ENCODE measurements at regions not wholly inside any gene's neighbourhood (a gene's known extent, or its start where the extent isn't known, plus 50 kb on each side); places are given as distances from the start of the nearest gene placed in this dataset.

DNA sequence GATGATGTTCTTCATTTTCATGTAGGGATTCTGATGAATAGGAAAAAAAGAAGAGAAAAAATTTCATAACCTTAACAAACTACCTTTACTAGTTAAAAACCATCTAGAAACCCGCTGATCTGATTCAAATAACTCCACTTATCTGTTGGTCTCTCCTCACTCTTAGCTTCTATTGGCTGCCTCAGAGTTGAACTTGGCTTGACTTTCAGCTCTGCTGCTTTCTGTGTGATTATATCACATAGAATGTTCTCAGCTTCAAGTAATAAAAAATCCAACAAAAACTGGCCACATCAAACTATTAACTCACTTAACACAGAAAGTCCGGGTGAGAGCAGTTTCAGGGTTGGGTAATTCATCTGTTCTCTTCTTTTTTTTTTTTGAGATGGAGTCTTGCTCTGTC is 126.8 kb upstream of the RASGRP1 start:
- no peaks in the 10 kb centered on the region for H3K27me3 Mint-ChIP-seq
- peaks cover 71% of the 10 kb centered on the region for H3K4me1 Mint-ChIP-seq
- no peak overlapping the region for H3K4me3 Mint-ChIP-seq
- H3K36me3 Mint-ChIP-seq, result no peaks in the 10 kb centered on the region
- no peak for DNase-seq
- peak overlapping the region; percentile 57 for H3K27ac Mint-ChIP-seq
- no peaks in the 10 kb centered on the region for H3K9me3 Mint-ChIP-seq

DNA sequence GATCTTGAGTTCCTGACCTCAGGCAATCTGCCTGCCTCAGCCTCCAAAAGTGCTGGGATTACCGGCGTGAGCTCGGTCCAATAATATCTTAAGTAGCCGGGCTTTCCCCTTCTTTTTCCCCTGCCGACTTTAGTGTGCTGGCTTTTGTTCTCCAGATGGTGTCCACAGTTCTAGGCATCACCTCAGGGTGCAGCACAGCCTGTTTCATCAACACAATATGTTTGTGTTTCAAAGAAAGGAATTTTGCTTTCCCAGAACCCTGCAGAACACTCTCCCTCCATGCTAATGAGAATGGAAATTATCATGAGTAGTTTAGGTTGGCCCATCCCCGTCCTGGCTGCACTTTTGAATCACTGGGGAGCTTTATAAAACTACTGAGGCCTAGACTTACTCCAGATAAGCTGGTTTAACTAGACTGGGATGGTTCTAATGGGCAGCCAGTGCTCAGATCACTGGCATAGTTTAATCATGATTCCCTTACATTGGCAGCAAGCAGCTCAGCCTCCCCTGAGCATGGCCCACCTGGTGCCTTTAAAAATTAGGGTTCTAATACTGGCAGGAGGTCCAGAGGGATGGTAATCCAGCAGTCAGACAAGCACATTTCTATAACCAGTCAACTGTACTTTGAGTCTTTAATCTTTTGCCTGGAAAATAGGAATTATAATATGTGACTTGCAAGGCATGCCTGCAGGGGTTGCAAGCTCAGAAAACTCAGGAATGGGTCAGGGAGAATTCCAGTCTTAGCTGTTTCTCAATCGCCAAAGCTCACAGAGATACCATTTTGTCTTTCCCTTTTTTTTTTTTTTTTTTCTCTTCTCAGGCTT is 127.6 kb upstream of the RASGRP1 start:
- Mint-ChIP-seq H3K9me3 (no peaks in the 10 kb centered on the region), H3K27ac (peak overlapping the region; percentile 57), H3K36me3 (no peaks in the 10 kb centered on the region), H3K4me3 (no peak overlapping the region), H3K27me3 (no peaks in the 10 kb centered on the region), H3K4me1 (peaks cover 71% of the 10 kb centered on the region)
- DNase-seq, result no peak

DNA sequence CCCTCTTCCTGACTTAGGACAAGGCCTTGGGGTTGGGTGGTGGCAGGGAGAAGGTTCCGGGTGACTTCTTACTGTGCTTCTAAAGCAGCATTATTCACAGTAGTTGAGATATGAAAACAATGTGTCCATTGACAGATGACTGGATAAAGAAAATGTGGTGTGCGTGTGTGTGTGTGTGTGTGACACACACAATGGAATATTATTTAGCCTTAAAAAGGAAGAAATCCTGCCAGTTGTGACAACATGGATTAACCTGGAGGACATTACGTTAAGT is 128.1 kb upstream of the RASGRP1 start:
- no peaks in the 10 kb centered on the region for H3K27me3 Mint-ChIP-seq
- no peak for DNase-seq
- no peaks in the 10 kb centered on the region for H3K36me3 Mint-ChIP-seq
- no peaks in the 10 kb centered on the region for H3K9me3 Mint-ChIP-seq
- H3K4me1 Mint-ChIP-seq, result peaks cover 71% of the 10 kb centered on the region
- no peak overlapping the region for H3K27ac Mint-ChIP-seq
- H3K4me3 Mint-ChIP-seq, result no peak overlapping the region

DNA sequence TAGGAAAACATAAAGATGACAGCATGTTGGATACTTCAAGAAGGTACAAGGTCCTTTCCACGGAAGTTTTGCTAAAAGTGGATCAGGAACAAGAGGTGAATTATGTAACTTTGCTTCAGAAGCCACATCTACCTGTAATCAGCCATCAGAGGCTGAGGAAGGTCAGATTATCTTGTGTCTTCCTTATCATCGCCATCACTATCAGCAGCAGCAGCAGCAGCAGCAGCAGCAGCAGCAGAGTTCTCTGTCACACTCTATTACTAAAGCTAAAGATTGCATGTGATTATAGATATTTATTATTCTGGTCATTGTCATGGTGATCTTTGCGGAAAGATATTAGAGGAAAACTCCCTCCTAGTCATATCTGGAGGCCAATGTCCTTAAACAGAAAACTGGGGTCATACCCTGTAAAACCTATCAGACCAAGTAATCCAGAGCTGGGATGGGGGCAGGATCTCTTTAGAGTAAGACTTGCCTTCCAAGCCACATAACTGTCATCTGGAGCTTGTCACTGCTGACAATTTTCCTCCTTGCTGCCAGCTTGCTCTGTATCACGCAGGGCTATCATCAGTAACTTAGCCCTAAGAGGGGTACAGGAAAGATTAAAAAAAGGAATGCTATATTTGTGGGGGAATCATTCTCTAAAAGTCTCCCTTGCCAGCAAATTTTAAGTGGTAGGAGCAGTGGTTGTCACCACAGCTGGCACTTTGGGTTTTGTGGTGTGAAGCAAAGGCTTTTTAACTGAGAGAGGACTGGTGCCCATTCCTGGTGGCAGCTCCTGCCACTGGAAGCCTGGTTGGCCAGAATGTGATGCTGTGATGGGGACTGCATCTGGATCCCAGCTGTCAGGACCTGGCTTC is 130.9 kb upstream of the RASGRP1 start:
- no peak for DNase-seq
- H3K27me3 Mint-ChIP-seq, result no peaks in the 10 kb centered on the region
- H3K27ac Mint-ChIP-seq, result peak overlapping the region; percentile 64
- no peaks in the 10 kb centered on the region for H3K36me3 Mint-ChIP-seq
- no peaks in the 10 kb centered on the region for H3K9me3 Mint-ChIP-seq
- H3K4me3 Mint-ChIP-seq, result no peak overlapping the region
- peaks cover 65% of the 10 kb centered on the region for H3K4me1 Mint-ChIP-seq

DNA sequence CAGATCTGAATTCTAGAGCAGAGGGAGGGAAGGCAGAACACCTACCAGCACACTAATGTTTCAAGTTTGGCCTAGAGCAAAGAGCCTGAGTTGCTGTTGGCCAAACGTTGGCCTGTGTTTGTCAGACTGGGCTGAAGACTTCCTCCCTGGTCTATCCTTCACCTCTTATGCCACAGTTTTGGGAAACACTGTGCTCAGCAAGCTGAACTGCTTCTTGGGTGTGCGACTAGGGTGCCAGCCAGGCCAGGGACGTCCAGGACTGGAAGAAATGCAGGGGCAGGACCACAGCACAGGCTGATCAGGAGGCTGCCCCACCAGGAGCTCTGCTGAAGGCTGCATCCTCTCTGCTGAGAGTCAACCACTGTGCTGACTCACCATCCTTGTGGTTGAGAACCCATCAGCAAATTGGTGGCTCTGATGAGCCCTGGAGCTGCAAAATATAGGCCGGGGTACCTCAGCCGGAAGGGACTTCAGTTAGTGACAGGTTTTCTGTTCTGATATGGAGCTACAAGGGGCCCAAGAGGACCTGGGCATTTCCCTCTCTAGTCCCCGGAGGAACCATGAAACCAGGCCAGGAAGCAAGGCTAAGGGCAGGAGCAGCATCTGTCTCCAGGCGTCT is 131.6 kb upstream of the RASGRP1 start:
- Mint-ChIP-seq H3K9me3 (no peaks in the 10 kb centered on the region), H3K4me1 (peaks cover 59% of the 10 kb centered on the region), H3K27ac (peak overlapping the region; percentile 64)

DNA sequence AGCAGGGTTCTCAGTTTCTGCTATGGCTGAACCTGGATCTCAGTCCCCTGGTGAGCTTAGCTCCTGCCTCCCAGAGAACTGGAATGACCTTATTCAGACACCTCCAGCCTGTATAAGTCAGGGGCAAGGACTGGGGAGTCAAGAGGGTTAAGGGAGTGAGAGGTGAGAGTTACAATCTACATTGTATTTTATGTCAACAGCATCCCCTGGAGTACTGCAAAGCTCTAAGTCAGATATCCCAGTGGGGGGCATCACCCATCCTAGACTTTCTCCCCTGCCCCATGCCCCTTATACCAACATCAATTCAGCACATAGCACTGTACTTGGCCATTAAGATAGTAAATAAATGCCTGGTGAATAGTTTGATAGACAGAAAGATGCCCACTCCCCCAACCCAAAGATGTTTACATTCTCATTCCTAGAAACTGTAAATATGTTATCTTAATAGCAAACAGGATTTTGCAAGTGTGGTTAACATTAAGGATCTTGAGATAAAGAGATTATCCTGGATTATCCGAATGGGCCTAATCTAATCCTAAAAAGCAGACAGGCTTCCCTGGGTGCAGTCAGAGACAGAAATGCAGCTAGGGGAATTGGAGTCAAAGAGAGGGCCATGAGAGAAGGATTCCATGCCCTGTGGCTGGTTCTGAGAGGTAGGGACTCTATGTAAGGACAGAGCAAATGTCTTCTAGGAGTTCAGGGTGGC is 132.3 kb upstream of the RASGRP1 start:
- Mint-ChIP-seq H3K4me1 (peaks cover 53% of the 10 kb centered on the region), H3K27ac (peak overlapping the region; percentile 26), H3K4me3 (no peak overlapping the region), H3K27me3 (no peaks in the 10 kb centered on the region), H3K36me3 (no peaks in the 10 kb centered on the region), H3K9me3 (no peaks in the 10 kb centered on the region)
- DNase-seq, result no peak

More for the DNA sequence above, 131.6 kb upstream of the RASGRP1 start:
- no peaks in the 10 kb centered on the region for H3K27me3 Mint-ChIP-seq
- H3K36me3 Mint-ChIP-seq, result no peaks in the 10 kb centered on the region
- H3K4me3 Mint-ChIP-seq, result no peak overlapping the region
- peak; percentile 65 for DNase-seq

DNA sequence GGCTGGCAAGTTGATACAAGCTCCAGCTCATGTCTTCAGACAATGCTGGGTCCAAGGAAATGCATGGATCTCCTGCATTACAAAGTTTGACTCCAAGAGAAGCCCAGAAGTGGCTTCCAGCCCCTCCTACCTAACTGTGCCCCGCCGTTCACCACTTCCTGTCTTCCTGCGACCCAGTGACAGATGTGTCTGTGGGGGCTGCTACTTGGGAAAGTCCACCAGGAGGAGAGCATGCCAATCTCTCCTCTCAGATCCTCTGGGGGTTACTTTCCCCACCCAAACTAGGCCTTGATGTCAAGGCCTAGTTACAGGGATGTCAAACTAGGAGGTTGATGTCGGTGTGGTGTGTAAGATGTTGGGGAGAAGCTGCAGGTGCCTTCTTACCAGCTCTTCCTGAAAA is 133.6 kb upstream of the RASGRP1 start:
- no peaks in the 10 kb centered on the region for H3K9me3 Mint-ChIP-seq
- H3K27me3 Mint-ChIP-seq, result no peaks in the 10 kb centered on the region
- peak overlapping the region; percentile 47 for H3K27ac Mint-ChIP-seq
- H3K4me1 Mint-ChIP-seq, result peaks cover 49% of the 10 kb centered on the region
- no peaks in the 10 kb centered on the region for H3K36me3 Mint-ChIP-seq
- DNase-seq, result no peak
- no peak overlapping the region for H3K4me3 Mint-ChIP-seq

DNA sequence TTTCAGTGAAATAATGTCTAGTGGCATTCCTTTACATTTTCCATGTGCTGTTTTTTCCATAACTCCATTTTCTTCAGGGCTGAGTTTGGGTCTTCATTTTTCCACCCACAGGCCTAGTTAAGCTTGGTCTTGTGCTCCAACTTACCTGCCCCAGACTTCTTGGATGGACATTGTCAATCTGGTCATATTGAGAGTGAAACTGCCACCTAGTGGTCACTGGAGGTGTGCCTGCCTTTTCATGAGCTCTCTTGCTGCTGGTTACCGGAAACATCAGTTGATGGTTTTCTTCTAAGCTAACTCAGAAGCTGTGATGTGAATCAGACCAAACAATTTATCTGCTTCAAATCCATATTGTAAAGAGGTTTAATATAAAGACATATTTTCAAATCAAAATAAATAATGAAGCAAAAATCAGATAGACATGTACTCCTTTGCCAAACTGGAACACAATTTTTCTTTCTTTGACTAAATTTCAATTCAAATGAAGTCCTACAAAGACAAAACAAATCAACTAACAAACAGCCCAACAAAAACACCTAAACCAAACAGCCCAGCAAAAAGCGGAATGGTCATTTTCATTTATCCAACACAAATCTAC is 135.1 kb upstream of the RASGRP1 start:
- H3K27ac Mint-ChIP-seq, result peak overlapping the region; percentile 52
- H3K27me3 Mint-ChIP-seq, result no peaks in the 10 kb centered on the region
- no peak overlapping the region for H3K4me3 Mint-ChIP-seq
- no peaks in the 10 kb centered on the region for H3K9me3 Mint-ChIP-seq
- H3K4me1 Mint-ChIP-seq, result peaks cover 49% of the 10 kb centered on the region
- no peaks in the 10 kb centered on the region for H3K36me3 Mint-ChIP-seq
- peak; percentile 62 for DNase-seq

DNA sequence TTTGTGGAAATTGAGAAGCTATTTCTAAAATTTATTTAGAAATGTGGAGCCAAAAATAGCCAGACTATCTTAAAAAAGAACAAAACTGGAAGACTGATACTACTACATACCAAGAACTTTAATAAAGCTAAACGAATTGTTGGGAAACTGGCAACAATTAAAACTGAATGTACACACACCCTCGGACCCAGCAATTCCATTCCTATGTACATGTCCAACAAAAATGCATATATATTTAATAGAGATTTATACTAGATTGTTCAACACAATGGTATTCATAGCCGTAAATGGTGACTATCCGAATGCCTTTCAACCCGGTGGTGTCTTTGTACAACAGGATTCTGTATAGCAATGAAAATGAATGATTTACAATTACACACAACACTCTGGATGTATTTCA is 136.5 kb upstream of the RASGRP1 start:
- no peaks in the 10 kb centered on the region for H3K27me3 Mint-ChIP-seq
- H3K4me1 Mint-ChIP-seq, result peaks cover 46% of the 10 kb centered on the region
- DNase-seq, result no peak
- H3K4me3 Mint-ChIP-seq, result no peak overlapping the region
- no peaks in the 10 kb centered on the region for H3K36me3 Mint-ChIP-seq
- no peaks in the 10 kb centered on the region for H3K9me3 Mint-ChIP-seq
- no peak overlapping the region for H3K27ac Mint-ChIP-seq

DNA sequence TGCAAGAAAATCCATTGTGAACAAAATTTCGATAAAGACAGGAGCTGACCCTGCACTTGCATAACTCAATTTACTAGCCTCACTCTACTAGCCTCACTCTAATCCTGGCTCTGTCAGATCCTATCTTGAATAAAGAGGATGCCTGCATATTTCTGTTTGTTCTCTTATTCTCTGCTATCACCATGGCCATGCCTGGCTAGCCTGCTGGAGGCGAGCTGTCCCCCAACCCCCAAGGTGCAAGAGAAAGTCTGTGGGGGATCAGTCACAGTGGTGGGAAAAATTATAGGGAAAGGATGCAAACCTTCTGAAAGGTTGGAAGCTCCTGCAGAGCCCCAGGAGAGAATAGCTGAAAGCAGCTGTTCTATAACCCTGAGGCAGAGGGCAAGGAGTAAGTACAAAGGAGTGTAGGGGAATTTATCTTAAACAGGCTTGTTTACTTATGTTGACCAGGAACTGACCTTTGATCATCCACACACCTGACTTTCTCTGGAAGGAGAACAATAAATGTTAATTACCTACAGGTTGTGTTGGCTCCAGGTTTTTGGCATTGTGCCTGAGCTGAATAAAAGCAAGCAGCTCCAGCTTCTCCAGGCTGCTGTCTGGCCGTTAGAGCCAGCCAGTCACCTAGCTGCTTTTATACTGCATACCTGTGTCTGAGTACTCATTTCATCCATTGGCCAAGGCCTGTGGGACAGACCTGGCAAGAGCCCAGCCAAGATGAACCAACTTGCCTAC is 137.7 kb upstream of the RASGRP1 start:
- Mint-ChIP-seq H3K27ac (no peak overlapping the region), H3K9me3 (no peaks in the 10 kb centered on the region), H3K4me1 (peaks cover 34% of the 10 kb centered on the region), H3K27me3 (no peaks in the 10 kb centered on the region), H3K36me3 (no peaks in the 10 kb centered on the region), H3K4me3 (no peak overlapping the region)
- no peak for DNase-seq

DNA sequence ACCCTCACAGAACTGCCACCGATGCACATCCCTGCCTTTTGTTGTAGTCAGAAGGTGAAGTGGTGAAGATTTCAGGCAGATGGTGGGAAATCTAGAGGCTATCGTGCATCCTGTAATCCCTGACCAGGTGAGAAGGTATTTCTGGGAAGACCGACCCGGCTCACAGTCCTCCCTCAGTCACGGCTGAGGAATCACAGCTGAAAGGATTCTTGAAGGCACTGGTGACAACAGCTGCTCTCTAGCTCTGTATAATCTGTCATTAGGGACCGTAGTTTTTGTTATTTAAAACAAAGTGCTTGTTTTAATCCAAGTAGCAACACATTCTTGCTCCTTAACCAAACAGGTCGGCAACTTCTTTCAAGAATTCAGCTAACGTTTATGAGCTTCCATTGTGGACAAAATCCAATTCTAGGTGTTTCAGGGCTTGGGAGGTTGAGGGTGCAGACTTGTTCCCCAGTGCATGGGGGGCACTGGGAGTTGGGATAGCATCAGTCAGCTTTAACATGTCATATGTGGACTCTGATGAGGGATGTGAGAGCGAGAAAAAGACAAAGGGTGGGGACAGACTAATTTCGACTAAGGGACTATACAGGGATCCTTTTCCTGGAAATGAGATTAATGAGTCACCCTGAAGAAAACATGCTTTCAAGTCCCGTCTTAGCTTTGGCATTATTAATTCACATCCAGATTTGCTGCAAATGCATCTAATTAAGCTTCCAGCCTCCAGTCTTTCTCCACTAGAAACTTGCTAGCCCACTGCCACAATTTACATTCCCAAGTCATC is 141.0 kb upstream of the RASGRP1 start:
- Mint-ChIP-seq H3K27me3 (no peaks in the 10 kb centered on the region), H3K36me3 (no peaks in the 10 kb centered on the region), H3K27ac (no peak overlapping the region), H3K4me1 (peaks cover 8% of the 10 kb centered on the region), H3K9me3 (no peaks in the 10 kb centered on the region), H3K4me3 (no peak overlapping the region)
- DNase-seq, result no peak

DNA sequence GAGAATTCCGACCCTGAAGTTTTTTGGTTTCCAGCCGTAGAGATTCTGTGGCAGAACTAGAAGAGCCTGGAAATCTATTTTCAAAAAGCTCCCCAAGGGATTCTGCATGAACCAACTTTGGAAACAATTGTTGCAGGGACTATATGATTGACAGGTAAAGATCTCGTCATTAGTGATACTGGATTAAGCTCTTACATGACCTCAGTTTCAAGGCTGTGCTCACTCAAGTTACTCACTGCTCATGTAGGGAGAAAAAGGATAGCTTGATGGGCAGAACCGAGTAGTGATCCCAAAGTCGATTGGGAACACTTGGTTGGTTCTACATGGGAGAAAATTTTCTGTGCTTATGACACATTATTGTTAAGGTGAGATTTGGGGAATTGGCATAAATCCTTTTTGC is 142.3 kb upstream of the RASGRP1 start:
- H3K4me3 Mint-ChIP-seq, result no peak overlapping the region
- no peaks in the 10 kb centered on the region for H3K27me3 Mint-ChIP-seq
- no peak for DNase-seq
- peaks cover 8% of the 10 kb centered on the region for H3K4me1 Mint-ChIP-seq
- H3K9me3 Mint-ChIP-seq, result no peaks in the 10 kb centered on the region
- H3K27ac Mint-ChIP-seq, result no peak overlapping the region
- no peaks in the 10 kb centered on the region for H3K36me3 Mint-ChIP-seq

DNA sequence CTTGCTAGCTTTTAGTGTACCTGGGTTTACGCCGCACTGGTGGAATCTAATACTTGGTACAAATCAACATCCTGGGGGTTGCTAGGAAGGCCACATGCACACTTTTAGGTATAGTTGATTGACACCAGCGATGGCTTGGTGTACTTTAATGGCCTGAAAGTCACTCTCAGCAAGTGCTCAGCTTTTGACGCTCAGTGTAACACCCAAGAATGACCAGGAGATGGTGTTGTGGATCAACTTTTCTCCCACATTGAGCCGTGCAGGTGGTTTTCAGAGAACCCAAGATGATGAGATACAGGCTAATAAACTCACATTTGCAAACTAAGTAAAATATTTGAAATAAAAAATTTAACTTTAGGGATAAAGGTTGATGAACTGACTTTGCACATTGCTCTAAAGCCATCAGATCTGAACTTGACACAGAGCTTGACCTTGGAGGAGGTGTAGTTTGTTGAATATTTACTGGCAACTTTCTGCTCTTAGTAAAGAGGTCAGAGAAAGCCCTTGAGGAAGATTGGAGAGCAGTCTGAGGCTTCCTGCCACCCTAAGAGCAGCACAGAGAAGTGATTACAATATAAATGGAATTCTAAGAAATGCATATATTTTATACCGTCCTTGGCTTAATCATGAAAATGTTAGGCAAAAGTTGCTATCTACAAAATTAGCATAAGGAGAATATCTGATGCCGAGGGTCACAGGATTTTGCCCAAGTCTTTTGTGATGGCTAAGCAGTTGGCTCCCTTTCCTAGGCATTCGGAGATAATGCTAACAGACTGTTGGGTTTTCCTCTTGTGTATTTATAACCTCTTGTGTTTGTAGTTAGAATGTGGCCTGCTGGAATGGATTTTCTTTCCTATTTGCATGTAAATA is 143.4 kb upstream of the RASGRP1 start:
- Mint-ChIP-seq H3K4me1 (peaks cover 8% of the 10 kb centered on the region), H3K27ac (no peak overlapping the region), H3K4me3 (no peak overlapping the region), H3K27me3 (no peaks in the 10 kb centered on the region), H3K36me3 (no peaks in the 10 kb centered on the region), H3K9me3 (no peaks in the 10 kb centered on the region)
- DNase-seq, result no peak
